Stimulated activated CD4-positive, alpha-beta T cell treated with anti-CD3 and anti-CD28 coated beads, Interleukin-1b, Interleukin-23, amount 100 ng/mL, for 24 hours (primary cell): ENCODE measurements at regions not wholly inside any gene's neighbourhood (a gene's known extent, or its start where the extent isn't known, plus 50 kb on each side); places are given as distances from the start of the nearest gene placed in this dataset.
"Not testable (repeated sequence)": the region's sequence is repeated elsewhere in the genome, so short reads cannot be mapped to it uniquely, and the experiment has no call there.

Experiments used
- DNase-seq, 4 experiments: peaks; one replicate each; pipeline ENCODE4 v3.0.0-alpha.2; 2020; ENCODE audit warnings: low read depth in 4 of 4, low spot score in 1 of 4

GRCh38 chr6:167661552-167662044, 165.1 kb upstream of the AFDN start:
- no peak for DNase-seq

GRCh38 chr6:167662075-167662880, 164.4 kb upstream of the AFDN start:
- DNase-seq = no peak

GRCh38 chr6:167662881-167663205, 163.9 kb upstream of the AFDN start:
- DNase-seq = no peak

- DNase-seq = no peak
Observed at GRCh38 chr6:167663316-167663715, 163.4 kb upstream of the AFDN start.

GRCh38 chr6:167663784-167664443, 162.8 kb upstream of the AFDN start:
- no peak for DNase-seq

GRCh38 chr6:167664678-167665660, 161.7 kb upstream of the AFDN start:
- no peak for DNase-seq

GRCh38 chr6:167665698-167666330, 160.9 kb upstream of the AFDN start:
- no peak for DNase-seq

GRCh38 chr6:167666571-167667203, 160.0 kb upstream of the AFDN start:
- DNase-seq = no peak

GRCh38 chr6:167667204-167668018, 159.3 kb upstream of the AFDN start:
- no peak for DNase-seq

- DNase-seq = no peak
Observed at GRCh38 chr6:167668019-167668753, 158.5 kb upstream of the AFDN start.

GRCh38 chr6:167668754-167669552, 157.8 kb upstream of the AFDN start:
- no peak for DNase-seq

- DNase-seq = no peak
Observed at GRCh38 chr6:167669553-167669849, 157.2 kb upstream of the AFDN start.

GRCh38 chr6:167669870-167670802, 156.6 kb upstream of the AFDN start:
- no peak for DNase-seq

- no peak for DNase-seq
Observed at GRCh38 chr6:167670938-167671338, 155.8 kb upstream of the AFDN start.

GRCh38 chr6:167671379-167671976, 155.2 kb upstream of the AFDN start:
- not testable (repeated sequence) for DNase-seq

GRCh38 chr6:167671977-167672687, 154.6 kb upstream of the AFDN start:
- DNase-seq = no peak
